ENCODE measurements at regions not wholly inside any gene's neighbourhood (a gene's known extent, or its start where the extent isn't known, plus 50 kb on each side); places are given as distances from the start of the nearest gene placed in this dataset.
"Not testable (repeated sequence)": the region's sequence is repeated elsewhere in the genome, so short reads cannot be mapped to it uniquely, and the experiment has no call there.

- H3K4me3 ChIP-seq (ENCODE audit: low read length): no peak overlapping the region
- TF ChIP-seq CTCF (IDR thresholded peaks at IDR 0.05; ENCODE audit: insufficient read depth, low read depth, low read length, missing control alignments): no peak
- DNase-seq (ENCODE audit: low read depth): no peak
These were observed 69.5 kb upstream of the HSPB3 start for GRCh38 chr5:54385994-54386393.

GRCh38 chr5:54384356-54384933 is 71.1 kb upstream of the HSPB3 start:
- no peak overlapping the region for H3K4me3 ChIP-seq (ENCODE audit: low read length)
- DNase-seq (ENCODE audit: low read depth): no peak
- TF ChIP-seq CTCF (IDR thresholded peaks at IDR 0.05; ENCODE audit: insufficient read depth, low read depth, low read length, missing control alignments): no peak

GRCh38 chr5:54383941-54384340 is 71.6 kb upstream of the HSPB3 start:
- no peak for TF ChIP-seq CTCF (IDR thresholded peaks at IDR 0.05; ENCODE audit: insufficient read depth, low read depth, low read length, missing control alignments)
- H3K4me3 ChIP-seq (ENCODE audit: low read length): no peak overlapping the region
- DNase-seq (ENCODE audit: low read depth): no peak

GRCh38 chr5:54383225-54383901 is 72.1 kb upstream of the HSPB3 start:
- DNase-seq (ENCODE audit: low read depth): peak; percentile 50
- H3K4me3 ChIP-seq (ENCODE audit: low read length): no peak overlapping the region
- TF ChIP-seq CTCF (IDR thresholded peaks at IDR 0.05; ENCODE audit: insufficient read depth, low read depth, low read length, missing control alignments): no peak

- not testable (repeated sequence) for DNase-seq (ENCODE audit: low read depth); H3K4me3 ChIP-seq (ENCODE audit: low read length)
These were observed 70.9 kb upstream of the ARL15 start for GRCh38 chr5:54381319-54381718.

GRCh38 chr5:54379590-54379989 is 69.2 kb upstream of the ARL15 start:
- peak; percentile 39 for TF ChIP-seq CTCF (IDR thresholded peaks at IDR 0.05; ENCODE audit: insufficient read depth, low read depth, low read length, missing control alignments)
- no peak overlapping the region for H3K4me3 ChIP-seq (ENCODE audit: low read length)
- peak; percentile 46 for DNase-seq (ENCODE audit: low read depth)

GRCh38 chr5:54378707-54379106 is 68.3 kb upstream of the ARL15 start:
- no peak for TF ChIP-seq CTCF (IDR thresholded peaks at IDR 0.05; ENCODE audit: insufficient read depth, low read depth, low read length, missing control alignments)
- no peak overlapping the region for H3K4me3 ChIP-seq (ENCODE audit: low read length)
- DNase-seq (ENCODE audit: low read depth): no peak

GRCh38 chr5:54377339-54377738 is 67.0 kb upstream of the ARL15 start:
- not testable (repeated sequence) for DNase-seq (ENCODE audit: low read depth); H3K4me3 ChIP-seq (ENCODE audit: low read length)

All from epithelial cell of esophagus (primary cell).